OCI-LY7 (cell line): ENCODE measurements at regions not wholly inside any gene's neighbourhood (a gene's known extent, or its start where the extent isn't known, plus 50 kb on each side); places are given as distances from the start of the nearest gene placed in this dataset.

ENCODE experiments used
- BruUV-seq: library from RNA; stranded (reverse); fragments of 400-500 nt; replicated peaks from 2 replicates; lab custom pipeline; 2021; lab: Mats Ljungman, UMichigan
- CTCF ChIA-PET: fragments of 300-600 bp; sonication (Branson Sonifier 250); formaldehyde crosslinking; loops from one replicate; lab custom pipeline; 2022; ENCODE audit warnings: antibody characterized with exemption; ENCODE audit not compliant: unreplicated experiment; lab: Charles Lee
- POLR2A ChIA-PET: fragments of 300-600 bp; sonication (Branson Sonifier 250); formaldehyde crosslinking; loops from one replicate; lab custom pipeline; 2022; ENCODE audit warnings: antibody characterized with exemption; lab: Charles Lee
- DNase-seq: peaks from one replicate; pipeline ENCODE4 v3.0.0-alpha.2; 2015; ENCODE audit warnings: low spot score
- H2AFZ ChIP-seq: fragments of 200-600 bp; sonication (generic), shearing (Covaris generic); 2 replicates; pipeline ENCODE4 v1.6.1; 2014; ENCODE audit warnings: mild to moderate bottlenecking, antibody characterized with exemption, low read length, moderate library complexity
- H3K27ac ChIP-seq: fragments of 200-600 bp; sonication (generic); 2 replicates; pipeline ENCODE4 v1.5.1; 2014; ENCODE audit warnings: mixed run types, low read depth, mild to moderate bottlenecking, moderate library complexity, low read length, inconsistent platforms; ENCODE audit not compliant: poor library complexity, severe bottlenecking
- H3K36me3 ChIP-seq: fragments of 200-600 bp; sonication (generic); 2 replicates; pipeline ENCODE4 v1.6.1; 2014; ENCODE audit warnings: mild to moderate bottlenecking, antibody characterized with exemption, low read length, moderate library complexity, mixed read lengths; ENCODE audit not compliant: insufficient read depth
- H3K4me1 ChIP-seq: fragments of 200-600 bp; sonication (generic); 2 replicates; pipeline ENCODE4 v1.5.1; 2014; ENCODE audit warnings: mild to moderate bottlenecking, low read length; ENCODE audit not compliant: insufficient read depth, poor library complexity, severe bottlenecking
- H3K4me2 ChIP-seq: fragments of 200-600 bp; sonication (generic); 2 replicates; pipeline ENCODE4 v1.6.1; 2014; ENCODE audit warnings: mild to moderate bottlenecking, low read length
- H3K4me3 ChIP-seq: fragments of 200-600 bp; sonication (generic); 2 replicates; pipeline ENCODE4 v1.5.1; 2014; ENCODE audit warnings: mild to moderate bottlenecking, low read depth, low read length; ENCODE audit not compliant: poor library complexity, severe bottlenecking
- H3K79me2 ChIP-seq: fragments of 200-600 bp; sonication (generic); 2 replicates; pipeline ENCODE4 v1.6.1; 2016; ENCODE audit warnings: low read depth, mild to moderate bottlenecking, low read length, moderate library complexity, mixed read lengths; ENCODE audit not compliant: insufficient read depth
- H3K9me2 ChIP-seq: fragments of 200-600 bp; sonication (generic); 2 replicates; pipeline ENCODE4 v1.6.1; 2016; ENCODE audit warnings: mild to moderate bottlenecking, low read length, mixed read lengths; ENCODE audit not compliant: insufficient read depth
- H3K9me3 ChIP-seq: fragments of 200-600 bp; sonication (generic); 2 replicates; pipeline ENCODE4 v1.6.1; 2014; ENCODE audit warnings: mild to moderate bottlenecking, mixed run types, low read length, mixed read lengths
- H4K20me1 ChIP-seq: fragments of 200-600 bp; sonication (generic); 2 replicates; pipeline ENCODE4 v1.6.1; 2014; ENCODE audit warnings: mild to moderate bottlenecking, antibody characterized with exemption, low read length, moderate library complexity, mixed read lengths; ENCODE audit not compliant: insufficient read depth
- EZH2phosphoT487 ChIP-seq: fragments of 200-600 bp; sonication (generic); IDR thresholded peaks from 2 replicates; pipeline ENCODE4 v1.6.1; 2018; ENCODE audit warnings: low read depth, borderline replicate concordance, mild to moderate bottlenecking, mixed run types, antibody characterized with exemption, low read length, moderate library complexity, mixed read lengths
- intact Hi-C: fragments of 100-400 bp; cut with micrococcal nuclease; formaldehyde crosslinking; loops from one replicate; pipeline ENCODE4 v1.10.0; 2022; ENCODE audit not compliant: unreplicated experiment
- TF ChIP-seq, protein P1 (sequence below): fragments of 200-600 bp; sonication (generic); conservative IDR thresholded peaks from 2 replicates; pipeline ENCODE4 v1.5.1; 2014; ENCODE audit warnings: mild to moderate bottlenecking, antibody characterized with exemption, low read length, moderate library complexity, mixed read lengths

- Histone ChIP-seq H3K27ac (no peak overlapping the region), H3K9me3 (no peaks in the 10 kb centered on the region), H3K36me3 (no peaks in the 10 kb centered on the region), H3K4me3 (no peak overlapping the region), H3K9me2 (no peaks in the 10 kb centered on the region), H3K4me1 (peaks cover 10% of the 10 kb centered on the region), H4K20me1 (no peaks in the 10 kb centered on the region), H3K79me2 (no peaks in the 10 kb centered on the region), H2AFZ (no peak overlapping the region), H3K4me2 (no peak overlapping the region)
- POLR2A ChIA-PET, result interaction anchor here (1.4 kb wide), 1 partner anchor 30 kb away, joined by 4 read pairs; no protein-coding TSS in a partner anchor
- CTCF ChIA-PET, result no interaction called here
- TF ChIP-seq, protein P1, sequence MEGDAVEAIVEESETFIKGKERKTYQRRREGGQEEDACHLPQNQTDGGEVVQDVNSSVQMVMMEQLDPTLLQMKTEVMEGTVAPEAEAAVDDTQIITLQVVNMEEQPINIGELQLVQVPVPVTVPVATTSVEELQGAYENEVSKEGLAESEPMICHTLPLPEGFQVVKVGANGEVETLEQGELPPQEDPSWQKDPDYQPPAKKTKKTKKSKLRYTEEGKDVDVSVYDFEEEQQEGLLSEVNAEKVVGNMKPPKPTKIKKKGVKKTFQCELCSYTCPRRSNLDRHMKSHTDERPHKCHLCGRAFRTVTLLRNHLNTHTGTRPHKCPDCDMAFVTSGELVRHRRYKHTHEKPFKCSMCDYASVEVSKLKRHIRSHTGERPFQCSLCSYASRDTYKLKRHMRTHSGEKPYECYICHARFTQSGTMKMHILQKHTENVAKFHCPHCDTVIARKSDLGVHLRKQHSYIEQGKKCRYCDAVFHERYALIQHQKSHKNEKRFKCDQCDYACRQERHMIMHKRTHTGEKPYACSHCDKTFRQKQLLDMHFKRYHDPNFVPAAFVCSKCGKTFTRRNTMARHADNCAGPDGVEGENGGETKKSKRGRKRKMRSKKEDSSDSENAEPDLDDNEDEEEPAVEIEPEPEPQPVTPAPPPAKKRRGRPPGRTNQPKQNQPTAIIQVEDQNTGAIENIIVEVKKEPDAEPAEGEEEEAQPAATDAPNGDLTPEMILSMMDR, result no peak
- no peak for TF ChIP-seq EZH2phosphoT487
- DNase-seq, result no peak
- no TSS peak for BruUV-seq
- intact Hi-C loops, result no loop called here
Observed at GRCh38 chr3:181382656-181383055, 329.1 kb upstream of the SOX2 start.

- Histone ChIP-seq H4K20me1 (no peaks in the 10 kb centered on the region), H3K4me1 (peaks cover 8% of the 10 kb centered on the region), H2AFZ (no peak overlapping the region), H3K79me2 (no peaks in the 10 kb centered on the region), H3K9me2 (no peaks in the 10 kb centered on the region), H3K4me3 (no peak overlapping the region), H3K9me3 (no peaks in the 10 kb centered on the region), H3K27ac (no peak overlapping the region), H3K36me3 (no peaks in the 10 kb centered on the region), H3K4me2 (no peak overlapping the region)
- BruUV-seq, result no TSS peak
- ChIA-PET POLR2A (interaction anchor here (1.1 kb wide), 1 partner anchor 14 kb away, joined by 3 read pairs; no protein-coding TSS in a partner anchor), CTCF (no interaction called here)
- TF ChIP-seq, protein P1, result no peak
- no peak for TF ChIP-seq EZH2phosphoT487
- DNase-seq, result no peak
- intact Hi-C loops, result no loop called here
Observed at GRCh38 chr3:181379278-181379677, 332.4 kb upstream of the SOX2 start.

DNA sequence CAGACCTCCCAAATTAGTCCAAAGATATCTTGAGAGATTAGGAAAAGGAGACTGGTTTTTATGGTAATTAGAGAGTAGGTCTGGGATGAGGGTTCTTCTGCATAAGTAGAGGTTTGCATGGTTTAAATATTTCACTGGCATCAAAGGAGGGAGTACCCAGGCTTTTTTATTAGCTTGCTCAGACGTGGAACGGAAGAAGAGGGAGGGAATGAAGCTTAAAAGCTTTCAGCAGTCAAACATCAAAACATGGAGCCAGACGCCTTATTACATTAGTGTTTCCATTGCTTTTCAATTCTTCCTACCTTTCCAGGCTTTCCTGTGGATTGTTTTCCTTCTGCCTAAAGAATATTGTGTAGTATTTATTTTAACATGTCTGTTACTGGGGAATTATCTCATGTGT lies 342.1 kb upstream of the SOX2 start:
- no peak overlapping the region for H3K4me2 ChIP-seq
- no peak overlapping the region for H2AFZ ChIP-seq
- DNase-seq, result no peak
- no peaks in the 10 kb centered on the region for H3K9me3 ChIP-seq
- CTCF ChIA-PET, result no interaction called here
- no peaks in the 10 kb centered on the region for H3K4me1 ChIP-seq
- POLR2A ChIA-PET, result interaction anchor here (0.8 kb wide), 1 partner anchor 195 kb away, joined by 3 read pairs; no protein-coding TSS in a partner anchor
- no peak overlapping the region for H3K4me3 ChIP-seq
- no peaks in the 10 kb centered on the region for H3K9me2 ChIP-seq
- H4K20me1 ChIP-seq, result no peaks in the 10 kb centered on the region
- BruUV-seq, result no TSS peak
- no peaks in the 10 kb centered on the region for H3K79me2 ChIP-seq
- TF ChIP-seq, protein P1, result no peak
- no peak for TF ChIP-seq EZH2phosphoT487
- intact Hi-C loops, result no loop called here
- no peaks in the 10 kb centered on the region for H3K36me3 ChIP-seq
- no peak overlapping the region for H3K27ac ChIP-seq
